GM12878 (cell line): ENCODE measurements at regions not wholly inside any gene's neighbourhood (a gene's known extent, or its start where the extent isn't known, plus 50 kb on each side); places are given as distances from the start of the nearest gene placed in this dataset.

ENCODE experiments used
- BACH1 ChIP-seq: fragments of 450-650 bp; IDR thresholded peaks from 2 replicates; pipeline ENCODE4 v1.6.1; 2017; ENCODE audit warnings: mild to moderate bottlenecking, borderline replicate concordance
- BRCA1 ChIP-seq: IDR thresholded peaks from 2 replicates; pipeline ENCODE4 v1.6.1; 2011; ENCODE audit warnings: low read depth, low read length, improper control_type of control experiment
- EZH2 ChIP-seq: IDR thresholded peaks from 2 replicates; pipeline ENCODE4 v1.6.1; 2012; ENCODE audit warnings: low read depth, mild to moderate bottlenecking, control low read depth, inconsistent platforms, low read length, borderline replicate concordance; ENCODE audit not compliant: control insufficient read depth
- JUND ChIP-seq: IDR thresholded peaks from 2 replicates; pipeline ENCODE4 v1.6.1; 2012; ENCODE audit warnings: low read depth, mild to moderate bottlenecking, low read length, improper control_type of control experiment, moderate library complexity
- POLR2A ChIP-seq: IDR thresholded peaks from 2 replicates; pipeline ENCODE4 v1.6.1; 2011; ENCODE audit warnings: low read depth, mild to moderate bottlenecking, low read length
- RCOR1 ChIP-seq: conservative IDR thresholded peaks from 2 replicates; pipeline ENCODE4 v1.6.1; 2012; ENCODE audit warnings: low read depth, low read length, improper control_type of control experiment
- SUZ12 ChIP-seq: fragments of 200-600 bp; sonication (generic); IDR thresholded peaks from one replicate; pipeline ENCODE4 v1.6.1; 2018; ENCODE audit warnings: antibody characterized with exemption, mild to moderate bottlenecking; ENCODE audit not compliant: unreplicated experiment
- TCF7 ChIP-seq: IDR thresholded peaks from 2 replicates; pipeline ENCODE4 v1.6.1; 2014; ENCODE audit warnings: antibody characterized with exemption, borderline replicate concordance
- TF ChIP-seq, protein P1 (sequence below), 3 experiments: IDR thresholded peaks in 2 of 3; conservative IDR thresholded peaks in 1 of 3; 2 replicates each; pipeline ENCODE4 v1.5.1; 2011; ENCODE audit warnings: low read depth in 3 of 3, low read length in 3 of 3, mild to moderate bottlenecking in 3 of 3, control low read depth in 2 of 3, moderate library complexity in 2 of 3, inconsistent platforms in 1 of 3, mixed read lengths in 1 of 3; ENCODE audit not compliant: control insufficient read depth in 2 of 3, insufficient read depth in 1 of 3; ENCODE audit errors: extremely low read depth in 1 of 3
- TF ChIP-seq, protein P2 (sequence below): IDR thresholded peaks from 2 replicates; pipeline ENCODE4 v1.6.1; 2011; ENCODE audit warnings: borderline replicate concordance, low read depth, mild to moderate bottlenecking, moderate library complexity, mixed read lengths, low read length; ENCODE audit not compliant: insufficient read depth; ENCODE audit errors: extremely low read length

DNA sequence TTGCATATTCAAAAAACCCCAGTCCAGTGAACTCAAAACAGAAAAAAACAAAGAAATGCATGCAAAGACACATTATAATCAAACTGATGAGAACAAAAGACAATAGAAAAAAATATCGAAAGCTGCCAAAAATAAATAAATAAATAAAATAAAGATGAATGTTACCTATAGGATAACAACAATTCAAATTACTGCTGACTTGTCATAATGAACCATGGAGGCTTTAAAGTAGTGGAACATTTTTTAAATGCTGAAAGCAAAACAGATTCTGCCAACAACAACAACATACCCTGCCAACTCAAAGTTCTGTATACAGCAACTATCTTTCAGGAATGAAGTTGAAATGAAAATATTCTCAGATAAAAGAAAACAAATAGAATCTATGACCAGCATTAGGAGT is 116.6 kb downstream of the CBLN1 start:
- no peak for TF ChIP-seq BRCA1
- TF ChIP-seq, protein P1, sequence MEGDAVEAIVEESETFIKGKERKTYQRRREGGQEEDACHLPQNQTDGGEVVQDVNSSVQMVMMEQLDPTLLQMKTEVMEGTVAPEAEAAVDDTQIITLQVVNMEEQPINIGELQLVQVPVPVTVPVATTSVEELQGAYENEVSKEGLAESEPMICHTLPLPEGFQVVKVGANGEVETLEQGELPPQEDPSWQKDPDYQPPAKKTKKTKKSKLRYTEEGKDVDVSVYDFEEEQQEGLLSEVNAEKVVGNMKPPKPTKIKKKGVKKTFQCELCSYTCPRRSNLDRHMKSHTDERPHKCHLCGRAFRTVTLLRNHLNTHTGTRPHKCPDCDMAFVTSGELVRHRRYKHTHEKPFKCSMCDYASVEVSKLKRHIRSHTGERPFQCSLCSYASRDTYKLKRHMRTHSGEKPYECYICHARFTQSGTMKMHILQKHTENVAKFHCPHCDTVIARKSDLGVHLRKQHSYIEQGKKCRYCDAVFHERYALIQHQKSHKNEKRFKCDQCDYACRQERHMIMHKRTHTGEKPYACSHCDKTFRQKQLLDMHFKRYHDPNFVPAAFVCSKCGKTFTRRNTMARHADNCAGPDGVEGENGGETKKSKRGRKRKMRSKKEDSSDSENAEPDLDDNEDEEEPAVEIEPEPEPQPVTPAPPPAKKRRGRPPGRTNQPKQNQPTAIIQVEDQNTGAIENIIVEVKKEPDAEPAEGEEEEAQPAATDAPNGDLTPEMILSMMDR (IDR thresholded peaks at IDR 0.05 in 2 of 3, conservative IDR thresholded peaks at IDR 0.05 in 1 of 3; ENCODE audit: control insufficient read depth in 2 of 3, extremely low read depth in 1 of 3, insufficient read depth in 1 of 3, low read depth in 3 of 3, low read length in 3 of 3), result no peak
- no peak for TF ChIP-seq RCOR1
- TF ChIP-seq POLR2A, result no peak
- TF ChIP-seq BACH1, result no peak
- TF ChIP-seq SUZ12, result no peak
- no peak for TF ChIP-seq JUND
- TF ChIP-seq, protein P2, sequence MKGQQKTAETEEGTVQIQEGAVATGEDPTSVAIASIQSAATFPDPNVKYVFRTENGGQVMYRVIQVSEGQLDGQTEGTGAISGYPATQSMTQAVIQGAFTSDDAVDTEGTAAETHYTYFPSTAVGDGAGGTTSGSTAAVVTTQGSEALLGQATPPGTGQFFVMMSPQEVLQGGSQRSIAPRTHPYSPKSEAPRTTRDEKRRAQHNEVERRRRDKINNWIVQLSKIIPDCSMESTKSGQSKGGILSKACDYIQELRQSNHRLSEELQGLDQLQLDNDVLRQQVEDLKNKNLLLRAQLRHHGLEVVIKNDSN, result no peak
- no peak for TF ChIP-seq TCF7
- no peak for TF ChIP-seq EZH2
